Lower lobe of right lung (tissue), 2 donors: ENCODE measurements at regions not wholly inside any gene's neighbourhood (a gene's known extent, or its start where the extent isn't known, plus 50 kb on each side); places are given as distances from the start of the nearest gene placed in this dataset.

ENCODE experiments used
- ATAC-seq, 2 donors: fragments of 200-7000 bp; cut with Tn5 transposase; one replicate each; pipeline ENCODE4 v1.9.1; 2020 to 2022; ENCODE audit warnings: mild to moderate bottlenecking in 2 of 2, moderate library complexity in 2 of 2
- DNase-seq: peaks from one replicate; pipeline ENCODE4 v3.0.0-alpha.2; 2020
- H3K27ac ChIP-seq: fragments of 200-600 bp; one replicate; pipeline ENCODE4 v1.8.0; 2022
- H3K27me3 ChIP-seq: fragments of 200-600 bp; one replicate; pipeline ENCODE4 v1.8.0; 2022; ENCODE audit warnings: low read depth
- H3K36me3 ChIP-seq: fragments of 200-600 bp; one replicate; pipeline ENCODE4 v1.8.0; 2022; ENCODE audit warnings: mild to moderate bottlenecking
- H3K4me1 ChIP-seq: fragments of 200-600 bp; one replicate; pipeline ENCODE4 v1.8.0; 2022
- H3K4me3 ChIP-seq: fragments of 200-600 bp; one replicate; pipeline ENCODE4 v1.8.0; 2022; ENCODE audit warnings: mild to moderate bottlenecking
- H3K9me3 ChIP-seq: fragments of 200-600 bp; one replicate; pipeline ENCODE4 v1.8.0; 2022
- intact Hi-C: fragments of 100-400 bp; cut with DNase I; formaldehyde crosslinking; loops from one replicate; pipeline ENCODE4 v1.11.0; 2022
- TF ChIP-seq, protein P1 (sequence below): fragments of 200-600 bp; IDR thresholded peaks from one replicate; pipeline ENCODE4 v1.8.0; 2022; ENCODE audit warnings: antibody characterized with exemption, mild to moderate bottlenecking
- donor health status: DM: no; HTN: yes; CAD: no; lungs with severe emphysema.

DNA sequence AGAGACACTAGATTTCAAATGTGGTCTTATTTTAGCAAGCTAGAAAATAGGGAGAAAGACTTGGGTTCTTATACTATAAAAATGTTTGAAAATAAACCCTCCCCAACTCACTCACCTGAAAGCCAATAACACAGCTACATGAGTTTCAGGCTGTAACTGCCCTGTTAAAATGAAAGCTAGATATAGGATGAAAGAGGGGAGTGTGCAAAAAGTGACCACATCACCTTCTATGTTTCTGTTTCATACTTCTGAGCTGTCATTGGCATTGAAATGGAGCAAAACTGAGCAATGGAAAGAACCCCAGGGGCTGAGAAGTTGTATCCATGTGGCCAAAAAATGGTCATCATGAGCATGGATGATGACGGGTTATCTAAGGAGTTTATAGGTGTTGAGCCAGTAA is 148.1 kb upstream of the TENT5A start:
- H3K36me3 ChIP-seq, result no peaks in the 10 kb centered on the region
- no peaks in the 10 kb centered on the region for H3K9me3 ChIP-seq
- TF ChIP-seq, protein P1, sequence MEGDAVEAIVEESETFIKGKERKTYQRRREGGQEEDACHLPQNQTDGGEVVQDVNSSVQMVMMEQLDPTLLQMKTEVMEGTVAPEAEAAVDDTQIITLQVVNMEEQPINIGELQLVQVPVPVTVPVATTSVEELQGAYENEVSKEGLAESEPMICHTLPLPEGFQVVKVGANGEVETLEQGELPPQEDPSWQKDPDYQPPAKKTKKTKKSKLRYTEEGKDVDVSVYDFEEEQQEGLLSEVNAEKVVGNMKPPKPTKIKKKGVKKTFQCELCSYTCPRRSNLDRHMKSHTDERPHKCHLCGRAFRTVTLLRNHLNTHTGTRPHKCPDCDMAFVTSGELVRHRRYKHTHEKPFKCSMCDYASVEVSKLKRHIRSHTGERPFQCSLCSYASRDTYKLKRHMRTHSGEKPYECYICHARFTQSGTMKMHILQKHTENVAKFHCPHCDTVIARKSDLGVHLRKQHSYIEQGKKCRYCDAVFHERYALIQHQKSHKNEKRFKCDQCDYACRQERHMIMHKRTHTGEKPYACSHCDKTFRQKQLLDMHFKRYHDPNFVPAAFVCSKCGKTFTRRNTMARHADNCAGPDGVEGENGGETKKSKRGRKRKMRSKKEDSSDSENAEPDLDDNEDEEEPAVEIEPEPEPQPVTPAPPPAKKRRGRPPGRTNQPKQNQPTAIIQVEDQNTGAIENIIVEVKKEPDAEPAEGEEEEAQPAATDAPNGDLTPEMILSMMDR, result no peak
- H3K4me1 ChIP-seq, result peaks cover 2% of the 10 kb centered on the region
- intact Hi-C loops, result no loop called here
- H3K27me3 ChIP-seq, result no peaks in the 10 kb centered on the region
- no peak overlapping the region for H3K27ac ChIP-seq
- no peak overlapping the region for H3K4me3 ChIP-seq
- no peak for ATAC-seq
- DNase-seq, result no peak

DNA sequence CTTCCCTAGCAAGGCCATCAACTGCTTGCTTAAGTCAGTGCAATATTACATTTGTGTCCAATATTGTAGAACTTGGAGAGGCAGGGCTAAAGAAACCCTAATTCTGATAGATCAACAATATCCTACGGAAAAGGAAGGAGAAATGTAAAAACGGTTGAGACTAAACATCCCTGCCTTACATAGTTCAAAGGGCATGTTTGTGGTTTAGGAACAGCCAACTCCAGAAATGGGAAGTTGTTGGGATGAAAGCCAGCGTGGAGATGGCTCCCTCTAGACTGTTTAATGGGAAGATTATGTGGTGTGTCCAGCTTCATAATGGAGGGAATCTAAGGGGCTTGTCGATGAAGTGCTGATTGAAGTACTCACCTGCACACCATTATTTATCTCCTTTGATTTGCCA is 145.3 kb upstream of the TENT5A start:
- TF ChIP-seq, protein P1, result no peak
- no peak overlapping the region for H3K4me3 ChIP-seq
- intact Hi-C loops, result no loop called here
- H3K27ac ChIP-seq, result no peak overlapping the region
- H3K4me1 ChIP-seq, result peaks cover 3% of the 10 kb centered on the region
- no peak for DNase-seq
- H3K27me3 ChIP-seq, result no peaks in the 10 kb centered on the region
- H3K36me3 ChIP-seq, result no peaks in the 10 kb centered on the region
- H3K9me3 ChIP-seq, result no peaks in the 10 kb centered on the region
- ATAC-seq, result no peak

- intact Hi-C loops, result no loop called here
- ATAC-seq, result no peak
- H3K27ac ChIP-seq, result no peak overlapping the region
These were observed 144.3 kb upstream of the TENT5A start for GRCh38 chr6:81896525-81897503.

DNA sequence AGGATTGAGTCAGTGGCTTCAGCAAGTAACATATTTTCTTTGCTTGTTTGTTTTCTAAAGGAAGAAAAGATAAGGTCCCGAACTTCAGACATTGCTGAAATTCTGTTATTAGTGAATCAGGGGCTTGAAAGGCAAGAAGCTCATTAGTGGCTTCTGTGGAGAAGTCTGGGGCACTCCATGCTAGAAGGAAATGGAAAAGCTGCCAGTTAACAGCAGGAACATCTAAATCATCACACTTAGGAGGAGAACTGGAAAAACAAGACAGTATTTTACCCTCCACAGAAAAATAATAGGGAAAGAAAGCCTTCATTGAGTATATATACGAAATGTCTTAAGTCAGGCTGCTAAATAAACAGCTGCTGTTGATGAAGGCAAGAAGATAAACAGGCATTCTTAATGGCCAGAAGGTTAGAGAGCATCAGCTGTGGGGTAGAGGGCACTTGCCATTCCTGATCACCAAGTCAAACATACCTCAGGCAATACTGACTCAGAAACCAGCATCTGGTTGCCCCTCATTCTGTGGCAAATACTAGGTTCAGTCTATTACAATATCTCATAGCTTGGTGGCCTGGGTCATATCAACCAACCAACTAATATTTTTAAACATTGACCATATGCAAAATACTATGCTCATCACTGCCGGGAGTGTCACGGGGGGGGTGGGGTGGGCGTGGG is 143.2 kb upstream of the TENT5A start:
- no peak for DNase-seq
- Histone ChIP-seq H3K9me3 (no peaks in the 10 kb centered on the region), H3K27me3 (no peaks in the 10 kb centered on the region), H3K4me3 (no peak overlapping the region), H3K36me3 (no peaks in the 10 kb centered on the region), H3K27ac (peak overlapping the region; percentile 32), H3K4me1 (peaks cover 3% of the 10 kb centered on the region)
- no peak for ATAC-seq
- intact Hi-C loops, result no loop called here
- TF ChIP-seq, protein P1, result no peak

More at GRCh38 chr6:81896525-81897503, 144.3 kb upstream of the TENT5A start:
- Histone ChIP-seq H3K9me3 (no peaks in the 10 kb centered on the region), H3K27me3 (no peaks in the 10 kb centered on the region), H3K4me1 (peaks cover 3% of the 10 kb centered on the region), H3K4me3 (no peak overlapping the region), H3K36me3 (no peaks in the 10 kb centered on the region)
- DNase-seq, result no peak
- TF ChIP-seq, protein P1, result no peak

DNA sequence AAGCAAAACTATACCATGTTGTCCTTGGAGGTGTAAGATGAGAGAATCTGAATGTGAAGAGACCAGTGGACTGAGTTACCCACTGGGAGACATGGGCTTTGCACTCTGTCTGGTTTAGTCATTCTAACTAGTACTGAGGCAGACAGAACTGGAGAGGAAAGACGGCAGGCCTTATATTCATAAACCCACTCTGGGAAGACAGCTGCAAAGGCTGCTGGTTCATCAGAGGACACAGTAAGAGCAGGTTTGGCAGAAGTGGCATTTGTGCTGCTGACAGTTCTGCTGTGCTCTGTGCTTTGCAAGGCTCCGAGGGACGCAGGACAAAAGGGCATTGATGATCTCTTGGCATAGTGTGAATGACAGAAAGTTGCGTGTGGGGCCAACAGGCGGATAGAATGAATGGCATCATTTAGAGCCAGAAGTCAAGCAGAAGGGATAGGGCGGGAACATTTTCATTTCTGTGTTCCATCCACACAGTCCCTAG is 142.3 kb upstream of the TENT5A start:
- no peaks in the 10 kb centered on the region for H3K36me3 ChIP-seq
- H3K9me3 ChIP-seq, result no peaks in the 10 kb centered on the region
- H3K4me3 ChIP-seq, result no peak overlapping the region
- no peaks in the 10 kb centered on the region for H3K27me3 ChIP-seq
- H3K4me1 ChIP-seq, result peaks cover 3% of the 10 kb centered on the region
- TF ChIP-seq, protein P1, result no peak
- peak overlapping the region; percentile 32 for H3K27ac ChIP-seq
- no peak for DNase-seq
- intact Hi-C loops, result no loop called here
- ATAC-seq, result peak; percentile 26 to 27
